ENCODE measurements at regions not wholly inside any gene's neighbourhood (a gene's known extent, or its start where the extent isn't known, plus 50 kb on each side); places are given as distances from the start of the nearest gene placed in this dataset.

DNA sequence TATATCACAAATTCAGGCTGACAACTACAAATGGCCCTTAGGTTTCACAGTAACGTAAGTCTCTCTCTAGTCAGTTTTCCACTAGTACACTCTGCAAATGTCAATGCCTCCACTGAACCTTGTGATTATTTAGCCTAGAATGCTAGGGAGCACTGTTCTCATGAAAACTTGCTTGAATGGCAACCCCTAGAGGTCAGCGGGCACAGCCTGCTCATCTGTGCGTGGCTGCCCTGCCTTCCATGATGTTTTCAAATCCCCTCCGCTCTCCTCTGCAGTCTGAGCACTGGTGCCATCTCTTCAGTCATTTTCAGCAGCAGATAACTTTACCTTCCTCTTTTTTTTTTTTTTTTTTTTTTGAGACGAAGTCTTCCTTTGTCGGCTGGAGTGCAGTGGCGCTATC lies 84.1 kb upstream of the GULP1 start:
- no peaks in the 10 kb centered on the region for H3K4me1 Mint-ChIP-seq
- CTCF ChIA-PET = no interaction called here
- H3K27me3 Mint-ChIP-seq = no peaks in the 10 kb centered on the region
- no peaks in the 10 kb centered on the region for H3K9me3 Mint-ChIP-seq
- DNase-seq = no peak
- no peaks in the 10 kb centered on the region for H3K36me3 Mint-ChIP-seq
- no peak overlapping the region for H3K27ac Mint-ChIP-seq
- H3K4me3 Mint-ChIP-seq = no peak overlapping the region

DNA sequence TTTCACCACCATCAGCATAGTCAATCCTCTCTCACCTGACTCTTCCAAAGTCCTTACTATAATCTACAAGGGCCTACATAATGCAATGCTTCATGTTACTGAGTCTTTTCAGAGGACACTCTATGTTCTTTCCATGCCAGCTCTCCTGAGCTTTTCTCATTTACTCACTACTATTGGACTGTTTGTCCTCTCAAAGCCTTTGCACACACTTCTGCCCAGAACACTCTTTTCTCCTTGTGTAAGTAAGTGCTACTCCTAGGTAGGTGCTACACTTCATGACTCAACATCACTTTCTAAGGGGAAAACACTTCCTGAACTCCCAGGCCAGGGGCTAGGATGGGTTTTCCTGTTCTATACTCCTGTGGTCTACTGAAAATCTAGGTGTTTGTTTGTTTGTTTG lies 82.5 kb upstream of the GULP1 start:
- H3K4me1 Mint-ChIP-seq = no peaks in the 10 kb centered on the region
- CTCF ChIA-PET = no interaction called here
- no peak overlapping the region for H3K4me3 Mint-ChIP-seq
- H3K36me3 Mint-ChIP-seq = no peaks in the 10 kb centered on the region
- no peak overlapping the region for H3K27ac Mint-ChIP-seq
- no peak for DNase-seq
- no peaks in the 10 kb centered on the region for H3K27me3 Mint-ChIP-seq
- no peaks in the 10 kb centered on the region for H3K9me3 Mint-ChIP-seq

DNA sequence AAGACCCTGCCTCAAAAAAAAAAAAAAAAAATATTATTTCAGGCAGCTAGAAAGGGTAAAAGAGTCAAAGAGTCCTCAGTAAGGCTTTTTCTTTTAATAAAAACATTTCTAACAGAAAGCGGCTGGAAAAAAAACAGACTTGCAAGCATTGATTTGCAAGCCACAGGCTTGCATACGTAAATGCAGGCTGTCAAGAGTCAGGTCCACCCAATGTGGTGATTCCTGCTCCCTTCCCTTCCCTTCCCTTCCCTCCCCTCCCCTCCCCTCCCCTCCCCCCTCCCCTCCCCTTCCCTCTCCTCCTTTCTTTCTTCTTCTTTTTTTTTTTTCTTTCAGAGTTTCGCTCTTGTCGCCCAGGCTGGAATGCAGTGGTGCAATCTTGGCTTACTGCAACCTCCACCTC lies 74.4 kb upstream of the GULP1 start:
- Mint-ChIP-seq H3K4me1 (no peaks in the 10 kb centered on the region), H3K9me3 (no peaks in the 10 kb centered on the region), H3K36me3 (no peaks in the 10 kb centered on the region), H3K27ac (no peak overlapping the region), H3K27me3 (no peaks in the 10 kb centered on the region), H3K4me3 (no peak overlapping the region)
- DNase-seq = no peak
- CTCF ChIA-PET = no interaction called here

DNA sequence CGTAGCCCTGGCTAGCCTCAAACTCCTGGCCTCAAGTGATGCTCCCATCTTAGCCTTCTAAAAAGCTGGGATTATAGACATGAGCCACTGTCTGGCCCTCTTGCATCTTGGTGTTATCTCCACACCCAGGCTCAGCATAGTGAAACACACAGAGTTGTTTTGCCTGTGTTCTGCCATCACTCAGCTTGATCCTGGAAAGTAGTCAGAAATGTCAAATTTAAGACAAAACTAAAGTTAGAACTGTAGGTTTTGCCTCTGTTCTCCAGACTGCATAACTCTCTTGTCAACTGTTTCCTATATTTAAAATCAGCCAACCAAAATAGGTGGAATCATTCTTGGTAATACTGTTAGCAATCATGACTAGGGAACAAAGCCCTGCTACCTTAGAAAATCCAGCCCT lies 72.1 kb upstream of the GULP1 start:
- Mint-ChIP-seq H3K27ac (no peak overlapping the region), H3K4me1 (no peaks in the 10 kb centered on the region), H3K36me3 (no peaks in the 10 kb centered on the region), H3K9me3 (no peaks in the 10 kb centered on the region), H3K4me3 (no peak overlapping the region), H3K27me3 (no peaks in the 10 kb centered on the region)
- no peak for DNase-seq
- CTCF ChIA-PET = no interaction called here

DNA sequence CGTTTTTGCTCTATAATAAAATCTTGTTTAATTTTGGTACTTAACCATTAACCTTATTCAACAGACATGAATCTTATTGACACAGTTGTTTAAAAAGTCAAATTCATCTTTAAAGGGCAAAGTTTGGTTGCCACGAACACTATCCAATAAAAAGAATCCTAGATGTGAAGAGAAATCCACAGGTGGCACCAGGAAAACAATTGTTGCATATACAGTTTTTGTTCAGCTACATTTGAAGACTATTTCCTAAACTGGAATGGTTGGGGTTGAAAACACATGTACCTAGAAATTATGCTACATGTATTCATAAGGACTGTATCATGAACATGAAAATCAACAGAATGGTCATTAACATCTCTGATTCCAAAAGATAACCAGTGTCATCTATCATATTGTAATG lies 71.1 kb upstream of the GULP1 start:
- H3K9me3 Mint-ChIP-seq = no peaks in the 10 kb centered on the region
- H3K36me3 Mint-ChIP-seq = no peaks in the 10 kb centered on the region
- CTCF ChIA-PET = no interaction called here
- H3K4me3 Mint-ChIP-seq = no peak overlapping the region
- no peak overlapping the region for H3K27ac Mint-ChIP-seq
- no peak for DNase-seq
- H3K4me1 Mint-ChIP-seq = no peaks in the 10 kb centered on the region
- H3K27me3 Mint-ChIP-seq = no peaks in the 10 kb centered on the region

DNA sequence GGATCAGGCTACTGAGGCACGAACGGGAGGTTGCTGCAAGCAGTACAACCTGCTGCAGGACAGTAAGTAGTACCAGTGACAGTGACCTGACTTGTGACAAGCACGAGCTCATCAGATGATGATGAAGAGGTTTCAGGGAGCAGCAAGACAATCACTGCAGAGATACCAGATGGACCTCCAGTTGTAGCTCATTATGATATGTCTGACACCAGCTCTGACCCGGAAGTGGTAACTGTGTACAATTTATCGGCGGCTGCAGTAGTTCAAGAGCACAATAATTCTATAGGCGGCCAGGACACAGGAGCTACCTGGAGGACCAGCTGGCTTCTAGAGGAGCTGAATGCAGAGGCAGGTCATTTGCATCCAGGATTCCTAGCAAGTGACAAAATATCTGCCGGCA lies 64.0 kb upstream of the GULP1 start:
- Mint-ChIP-seq H3K9me3 (no peaks in the 10 kb centered on the region), H3K27ac (no peak overlapping the region), H3K4me1 (no peaks in the 10 kb centered on the region), H3K27me3 (no peaks in the 10 kb centered on the region), H3K4me3 (no peak overlapping the region), H3K36me3 (no peaks in the 10 kb centered on the region)
- DNase-seq = no peak
- CTCF ChIA-PET = interaction anchor here (0.7 kb wide), 1 partner anchor 300 kb away, joined by 3 read pairs; no protein-coding TSS in a partner anchor

DNA sequence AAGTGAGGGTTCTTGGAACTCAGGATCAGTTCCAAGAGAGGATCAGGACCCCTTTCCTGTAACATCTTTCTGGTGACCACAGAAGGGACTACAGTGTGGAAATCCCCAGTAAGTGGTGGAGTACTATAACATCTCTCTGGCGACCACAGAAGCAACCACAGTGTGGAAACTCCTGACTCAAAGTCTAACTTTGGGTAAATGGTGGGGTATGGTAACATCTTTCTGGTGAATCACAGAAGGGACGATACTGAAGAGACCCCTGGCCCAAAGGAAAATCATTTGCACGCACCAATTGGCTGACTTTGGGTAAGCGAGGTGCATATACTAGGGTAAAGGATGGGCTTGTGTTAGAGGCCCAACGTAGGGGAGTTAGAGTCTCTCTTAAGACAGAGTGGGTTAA lies 56.3 kb upstream of the GULP1 start:
- Mint-ChIP-seq H3K4me1 (no peaks in the 10 kb centered on the region), H3K27me3 (no peaks in the 10 kb centered on the region), H3K9me3 (peaks cover 11% of the 10 kb centered on the region), H3K36me3 (no peaks in the 10 kb centered on the region), H3K4me3 (no peak overlapping the region), H3K27ac (no peak overlapping the region)
- DNase-seq = no peak
- CTCF ChIA-PET = no interaction called here

DNA sequence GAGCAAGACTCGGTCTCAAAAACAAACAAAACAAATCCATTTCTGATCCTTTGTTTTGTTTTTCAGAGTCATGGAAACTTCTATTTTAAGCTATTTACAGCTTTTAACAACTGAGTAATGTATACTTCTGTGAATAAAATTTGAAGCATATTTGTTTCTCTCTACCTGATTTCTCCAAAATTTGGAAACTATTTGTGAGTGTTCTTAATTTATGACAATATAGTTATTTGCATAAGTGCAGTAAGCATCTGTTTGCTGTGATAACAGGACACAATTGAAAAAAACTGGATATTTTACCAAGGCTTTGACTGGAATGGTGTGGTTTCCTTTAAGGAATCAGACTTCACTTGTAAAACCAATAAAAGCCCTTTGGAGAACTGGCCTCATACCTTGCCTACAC lies 53.3 kb upstream of the GULP1 start:
- H3K9me3 Mint-ChIP-seq = peaks cover 11% of the 10 kb centered on the region
- H3K4me1 Mint-ChIP-seq = no peaks in the 10 kb centered on the region
- no peaks in the 10 kb centered on the region for H3K36me3 Mint-ChIP-seq
- CTCF ChIA-PET = no interaction called here
- H3K27ac Mint-ChIP-seq = no peak overlapping the region
- no peak for DNase-seq
- no peaks in the 10 kb centered on the region for H3K27me3 Mint-ChIP-seq
- no peak overlapping the region for H3K4me3 Mint-ChIP-seq

Measured in activated naive CD4-positive, alpha-beta T cell treated with anti-CD3 and anti-CD28 coated beads, Interleukin-2, amount 10 ng/mL, durations not matched to agents 7 days and 5 days (primary cell).